ENCODE measurements at regions not wholly inside any gene's neighbourhood (a gene's known extent, or its start where the extent isn't known, plus 50 kb on each side); places are given as distances from the start of the nearest gene placed in this dataset.
"Not testable (repeated sequence)": the region's sequence is repeated elsewhere in the genome, so short reads cannot be mapped to it uniquely, and the experiment has no call there.

DNA sequence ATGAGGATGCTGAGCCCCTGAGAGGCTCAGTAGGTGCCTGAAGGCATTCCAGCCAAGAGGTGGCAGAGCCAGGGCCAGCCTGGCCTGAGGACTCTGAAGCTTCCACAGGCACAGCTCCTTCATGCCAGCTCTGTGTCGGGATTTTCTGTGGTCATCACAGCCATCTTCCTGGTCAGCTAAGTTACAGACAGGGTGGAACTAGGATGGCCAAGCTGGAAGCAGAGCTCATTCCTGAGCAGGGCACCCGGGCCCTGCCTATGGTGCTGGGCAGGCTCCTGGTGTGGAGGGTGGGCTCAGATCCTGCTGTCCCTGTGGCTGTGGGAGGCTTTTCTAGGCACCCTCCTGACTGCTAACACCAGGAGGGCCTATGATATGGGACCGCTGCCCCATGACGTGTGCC, 2882.3 kb downstream of the RPIA start:
- not testable (repeated sequence) for DNase-seq

DNA sequence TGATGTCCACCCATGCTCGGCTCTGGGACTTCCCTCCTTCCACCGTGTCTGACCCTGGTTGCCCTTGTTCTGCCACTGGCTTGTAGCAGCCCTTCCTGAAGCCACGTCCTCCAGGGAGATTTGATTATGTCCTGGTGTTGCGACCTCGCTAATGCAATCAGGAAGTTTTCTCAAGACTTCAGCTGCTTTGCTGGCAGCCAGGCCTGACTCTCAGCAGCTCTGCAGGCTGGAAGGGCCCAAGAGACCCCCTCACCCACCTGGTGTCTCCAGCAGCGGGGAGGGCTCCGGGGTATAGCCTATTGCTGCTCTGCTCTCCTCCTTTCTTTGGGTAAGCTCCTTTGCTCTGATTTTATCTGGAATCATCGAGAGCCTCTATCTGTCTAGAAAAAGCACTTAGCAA, 2882.8 kb downstream of the RPIA start:
- not testable (repeated sequence) for DNase-seq

DNA sequence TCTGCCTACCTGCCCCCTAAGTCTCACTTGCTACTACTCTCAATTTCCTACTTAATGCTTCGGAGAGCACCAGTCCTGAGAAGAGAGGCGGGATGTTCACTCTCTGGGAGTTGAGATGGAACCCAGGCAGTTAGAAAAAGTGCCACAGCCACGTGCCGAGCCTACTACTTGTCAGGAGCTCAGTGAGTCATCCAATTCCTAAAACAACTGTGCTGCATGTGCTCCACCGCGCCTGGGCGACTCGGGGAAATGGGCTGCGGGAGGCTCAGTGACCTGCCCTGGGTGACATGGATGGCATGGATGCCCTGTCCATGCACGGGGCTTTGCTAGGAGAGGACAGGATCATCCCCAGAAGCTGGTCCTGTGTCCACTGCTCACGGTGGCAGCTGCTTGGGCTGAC, 2884.2 kb downstream of the RPIA start:
- DNase-seq, result not testable (repeated sequence)

DNA sequence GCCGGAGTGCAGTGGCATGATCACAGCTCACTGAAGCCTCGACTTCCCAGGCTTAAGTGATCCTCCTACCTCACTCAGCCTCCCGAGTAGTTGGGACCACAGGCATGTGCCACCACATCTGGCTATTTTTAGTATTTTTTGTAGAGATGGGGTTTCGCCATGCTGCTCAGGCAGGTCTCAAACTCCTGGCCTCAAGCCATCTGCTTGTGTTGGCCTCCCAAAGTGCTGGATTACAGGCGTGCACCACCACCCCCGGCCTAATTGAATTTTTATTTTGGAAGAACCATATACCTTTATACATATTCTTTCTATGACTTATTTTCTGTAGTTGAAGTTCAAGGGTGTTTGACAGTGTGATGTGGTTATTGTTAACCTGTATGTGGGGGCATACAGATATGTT, 2885.9 kb downstream of the RPIA start:
- DNase-seq, result not testable (repeated sequence)

DNA sequence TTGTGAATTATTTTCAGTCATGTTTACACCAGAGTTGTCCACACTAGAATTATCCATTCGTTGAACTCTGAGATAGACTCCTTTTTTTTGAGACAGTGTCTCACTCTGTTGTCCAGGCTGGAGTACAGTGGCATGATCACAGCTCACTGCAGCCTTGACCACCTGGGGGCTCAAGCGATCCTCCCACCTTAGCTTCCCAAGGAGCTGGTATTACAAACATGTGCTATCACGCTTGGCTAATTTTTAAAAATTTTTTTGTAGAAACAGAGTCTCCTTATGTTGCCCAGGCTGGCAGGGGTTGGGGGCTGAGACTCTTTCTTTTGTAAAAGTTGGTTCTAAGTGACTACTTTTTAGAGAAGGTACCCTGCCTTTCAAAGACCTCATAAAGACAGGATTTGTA, 2887.2 kb downstream of the RPIA start:
- DNase-seq, result not testable (repeated sequence)

DNA sequence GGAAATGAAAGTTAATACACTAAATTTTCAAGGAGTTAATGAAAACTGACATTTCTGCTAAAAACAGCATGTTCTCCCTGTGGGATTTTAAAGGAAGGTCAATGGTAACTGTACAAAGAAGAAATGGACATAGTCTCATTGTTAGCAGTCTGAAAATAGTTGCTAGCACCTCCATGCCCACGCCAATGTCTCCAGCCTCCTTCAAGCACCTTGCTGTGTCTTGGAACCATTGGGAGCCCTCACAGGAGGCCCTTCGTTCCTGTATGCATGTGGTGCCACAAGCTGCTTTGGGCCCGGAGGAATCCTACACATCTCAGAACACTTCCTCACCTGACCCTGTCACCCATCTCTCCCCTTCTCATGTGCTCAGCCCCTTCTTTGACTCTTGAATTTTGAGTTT, 2888.1 kb downstream of the RPIA start:
- DNase-seq, result not testable (repeated sequence)

DNA sequence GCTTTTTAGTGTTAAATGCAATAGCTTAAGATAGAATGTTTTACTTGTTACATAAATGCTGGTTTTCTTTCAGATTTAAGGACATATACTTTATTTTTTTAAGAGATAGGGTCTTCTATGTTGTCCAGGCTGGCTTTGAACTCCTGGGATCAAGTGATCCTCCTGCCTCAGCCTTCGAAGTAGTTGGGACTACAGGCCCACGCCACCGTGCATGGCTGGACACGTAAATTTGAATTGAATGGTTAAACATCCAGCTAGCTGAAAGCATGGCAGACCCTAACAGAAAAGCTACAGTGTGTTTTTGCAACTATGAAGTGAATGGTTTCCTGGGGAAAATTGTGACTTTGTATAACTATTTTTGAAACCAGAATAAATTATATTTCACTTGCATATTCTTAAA, 2888.6 kb downstream of the RPIA start:
- DNase-seq, result not testable (repeated sequence)

DNA sequence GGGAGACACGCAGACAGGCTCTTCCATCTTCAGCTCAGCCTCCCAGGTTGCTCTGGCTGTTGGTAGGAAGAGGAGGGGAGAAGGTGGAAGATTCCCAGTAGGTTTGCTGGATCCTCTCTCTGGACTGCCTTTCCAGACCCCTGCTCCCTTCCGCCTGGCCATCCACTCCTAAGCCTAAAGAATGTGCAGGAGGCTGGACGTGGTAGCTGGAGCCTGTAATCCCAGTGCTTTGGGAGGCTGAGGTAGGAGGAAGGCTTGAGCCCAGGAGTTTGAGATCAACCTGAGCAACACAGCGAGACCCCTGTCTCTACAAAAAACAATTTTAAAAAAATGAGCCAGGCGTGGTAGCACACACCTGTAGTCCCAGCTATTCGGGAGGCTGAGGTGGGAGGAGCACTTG, 2895.6 kb downstream of the RPIA start:
- DNase-seq, result not testable (repeated sequence)

DNA sequence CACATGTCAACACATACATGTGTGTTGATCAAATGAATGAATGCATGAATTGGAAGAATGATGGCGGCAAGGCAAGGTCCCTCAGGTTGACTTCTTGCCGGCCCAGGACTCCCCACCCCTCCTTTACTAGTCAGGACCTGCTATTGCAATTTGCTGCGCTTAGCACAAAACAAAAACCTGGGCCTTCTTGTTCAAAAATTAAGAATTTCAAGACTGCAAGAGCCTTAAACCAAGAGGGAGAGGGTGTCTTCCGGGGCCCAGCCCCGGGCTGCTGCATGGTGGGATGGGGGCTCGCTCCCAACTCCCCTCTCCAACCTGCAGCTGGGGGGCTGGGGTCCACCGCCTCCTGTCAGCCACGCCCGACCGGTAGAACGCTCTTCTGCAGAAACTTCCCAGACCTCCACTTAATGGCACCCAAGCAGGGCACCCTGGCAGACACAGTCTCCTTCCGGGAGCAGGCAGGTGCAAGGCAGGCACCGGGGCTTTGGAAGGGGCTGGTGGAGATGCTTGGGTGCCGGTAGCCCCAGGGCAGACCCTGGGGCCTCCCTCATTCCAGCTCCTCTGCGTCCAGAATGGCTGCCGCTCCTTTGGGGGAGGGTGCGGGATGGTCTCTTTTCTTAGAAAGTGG, 2896.5 kb downstream of the RPIA start:
- not testable (repeated sequence) for DNase-seq

DNA sequence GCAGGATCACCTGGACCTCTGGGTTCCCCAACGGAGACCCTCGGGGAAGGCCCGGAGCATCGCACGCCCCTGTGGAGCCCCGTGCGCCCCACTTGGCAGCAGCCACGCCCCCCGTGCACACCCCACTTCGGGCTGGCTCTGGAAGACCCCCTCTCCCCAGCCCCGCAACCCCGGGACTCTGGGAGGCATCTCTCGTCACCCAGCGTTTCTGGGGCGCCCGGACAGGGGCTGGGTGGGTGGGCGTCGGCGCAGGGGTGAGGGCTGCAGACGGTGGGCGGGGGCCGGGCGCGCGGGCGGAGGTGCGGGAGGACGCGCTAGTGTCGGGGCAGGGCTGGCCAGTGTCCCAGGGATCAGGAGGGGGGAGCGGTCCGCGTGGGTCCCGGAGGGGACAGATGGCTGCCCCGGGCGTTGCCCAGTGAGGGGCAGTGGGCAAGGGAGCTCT, 2897.3 kb downstream of the RPIA start:
- not testable (repeated sequence) for DNase-seq

DNA sequence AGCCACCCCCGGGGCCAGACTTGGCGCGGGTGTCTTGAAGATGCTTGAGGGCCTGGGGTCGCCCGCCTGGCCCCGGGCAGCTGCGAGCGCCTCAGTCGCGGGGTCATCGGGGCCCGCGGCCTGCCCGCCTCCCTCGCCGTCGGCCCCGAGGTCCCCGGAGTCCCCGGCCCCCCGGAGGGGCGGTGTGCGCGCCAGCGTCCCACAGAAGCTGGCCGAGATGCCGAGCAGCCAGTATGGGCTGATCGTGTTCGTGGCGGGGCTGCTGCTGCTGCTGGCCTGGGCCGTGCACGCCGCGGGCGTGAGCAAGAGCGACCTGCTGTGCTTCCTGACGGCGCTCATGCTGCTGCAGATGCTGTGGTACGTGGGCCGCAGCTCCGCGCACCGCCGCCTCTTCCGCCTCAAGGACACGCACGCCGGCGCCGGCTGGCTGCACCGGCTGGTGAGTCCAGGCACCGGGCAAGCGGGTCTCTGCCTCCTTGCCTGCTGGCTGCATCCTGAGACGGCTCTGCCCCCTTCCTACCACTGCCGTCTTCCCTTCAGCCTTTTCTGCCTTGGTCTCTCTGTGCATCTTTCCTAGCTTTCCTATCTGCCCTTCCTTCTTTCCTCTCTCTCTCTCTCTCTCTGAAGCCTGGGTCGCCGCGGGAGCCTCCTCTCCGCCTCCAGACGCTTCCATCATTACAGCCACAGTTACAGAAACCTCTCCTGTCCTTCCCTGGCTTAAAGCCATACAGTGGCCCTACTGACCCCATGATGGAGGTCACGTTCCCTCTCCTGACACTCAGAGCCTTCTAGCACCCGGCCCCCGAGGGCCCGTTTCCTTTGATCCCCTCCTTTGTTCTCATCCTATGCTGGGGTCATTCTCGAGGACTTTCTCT, 2898.2 kb downstream of the RPIA start:
- not testable (repeated sequence) for DNase-seq

DNA sequence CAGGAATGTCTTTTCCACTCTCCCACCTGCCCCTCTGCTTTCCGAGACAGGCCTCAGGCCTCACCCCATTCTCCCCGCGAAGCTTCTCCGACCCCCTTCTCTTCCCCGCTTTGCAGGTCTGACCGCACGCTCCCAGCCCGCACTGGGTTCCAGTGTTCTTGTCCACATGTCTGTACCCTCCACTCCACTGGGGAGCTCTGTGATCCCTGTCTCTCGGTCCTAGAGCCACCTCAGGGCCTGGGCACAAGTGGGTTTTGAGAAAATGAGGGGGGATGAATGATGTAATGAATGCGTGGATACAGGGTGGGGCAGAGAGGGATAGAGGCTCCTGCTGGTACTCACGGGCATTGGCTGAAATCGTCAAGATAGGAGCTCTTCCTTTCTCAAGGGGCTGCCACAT, 2898.9 kb downstream of the RPIA start:
- DNase-seq, result not testable (repeated sequence)

DNA sequence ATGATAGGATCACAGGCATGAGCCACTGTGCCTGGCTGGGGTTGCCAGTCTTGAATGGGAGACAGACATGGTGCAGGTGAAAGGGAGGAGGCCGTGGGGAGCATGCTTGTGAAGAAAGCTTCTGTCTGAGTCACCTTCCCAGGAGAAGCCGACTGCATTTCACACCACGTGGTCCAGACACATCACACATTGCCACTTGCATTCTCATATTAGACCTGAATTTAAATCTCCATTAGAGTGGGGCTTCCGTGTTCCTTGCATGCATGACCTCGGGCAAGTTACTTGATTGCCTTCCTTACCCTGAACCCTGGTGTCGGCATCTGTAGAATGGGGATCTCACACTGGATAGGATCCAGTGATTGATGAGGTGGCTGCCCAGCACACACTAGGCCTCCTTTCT, 2899.6 kb downstream of the RPIA start:
- DNase-seq, result not testable (repeated sequence)

DNA sequence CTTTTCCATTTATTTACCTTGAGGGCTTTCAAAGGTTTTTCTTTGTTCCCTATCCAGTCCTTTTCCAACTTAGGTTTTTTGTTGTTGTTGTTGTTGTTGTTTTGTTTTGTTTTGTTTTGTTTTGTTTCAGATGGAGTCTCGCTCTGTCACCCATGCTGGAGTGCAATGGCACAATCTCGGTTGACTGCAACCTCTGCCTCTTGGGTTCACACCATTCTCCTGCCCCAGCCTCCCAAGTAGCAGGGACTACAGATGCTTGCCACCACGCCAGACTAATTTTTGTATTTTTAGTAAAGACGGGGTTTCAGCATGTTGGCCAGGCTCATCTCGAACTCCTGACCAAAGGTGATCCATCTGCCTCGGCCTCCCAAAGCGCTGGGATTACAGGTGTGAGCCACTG, 2906.0 kb downstream of the RPIA start:
- not testable (repeated sequence) for DNase-seq

DNA sequence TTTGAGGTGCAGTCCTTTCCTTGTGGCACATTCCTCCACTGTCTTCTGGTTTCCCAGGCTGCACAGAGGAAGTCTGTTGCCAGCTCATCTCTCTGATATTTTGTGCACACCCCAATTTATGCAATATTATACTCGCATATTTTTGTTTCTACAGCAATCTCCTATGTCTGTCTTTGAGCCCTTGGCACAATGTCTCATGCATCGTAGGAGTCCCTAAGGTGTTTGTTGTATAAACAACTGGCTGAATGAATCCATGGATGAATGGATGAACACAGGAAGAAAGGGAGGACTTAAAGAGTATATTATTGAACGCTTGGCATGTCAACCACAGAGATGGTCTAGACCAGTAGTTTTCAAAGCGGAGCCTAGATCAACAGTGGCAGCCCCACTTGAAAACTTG, 2907.0 kb downstream of the RPIA start:
- peak; percentile 67 for DNase-seq

DNA sequence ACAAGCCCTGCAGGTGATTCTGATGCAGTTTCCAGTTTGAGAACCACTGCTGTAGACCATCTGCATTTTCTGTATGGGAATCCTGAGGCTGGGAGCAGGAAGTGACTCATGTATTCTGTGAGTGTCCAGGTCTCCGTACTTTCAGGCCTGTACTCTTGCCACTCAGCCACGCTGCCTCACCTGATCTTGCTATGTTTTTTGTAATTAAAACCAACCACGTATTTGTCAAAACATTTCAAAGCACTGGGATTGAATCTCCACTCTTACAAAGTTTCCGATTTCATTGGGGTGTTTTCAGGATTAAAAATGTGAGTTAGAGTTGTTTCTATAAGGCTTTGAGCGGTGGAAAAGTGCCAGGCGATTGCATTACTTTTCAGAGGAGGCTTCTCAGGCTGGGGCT, 2907.5 kb downstream of the RPIA start:
- DNase-seq, result peak; percentile 19

DNA sequence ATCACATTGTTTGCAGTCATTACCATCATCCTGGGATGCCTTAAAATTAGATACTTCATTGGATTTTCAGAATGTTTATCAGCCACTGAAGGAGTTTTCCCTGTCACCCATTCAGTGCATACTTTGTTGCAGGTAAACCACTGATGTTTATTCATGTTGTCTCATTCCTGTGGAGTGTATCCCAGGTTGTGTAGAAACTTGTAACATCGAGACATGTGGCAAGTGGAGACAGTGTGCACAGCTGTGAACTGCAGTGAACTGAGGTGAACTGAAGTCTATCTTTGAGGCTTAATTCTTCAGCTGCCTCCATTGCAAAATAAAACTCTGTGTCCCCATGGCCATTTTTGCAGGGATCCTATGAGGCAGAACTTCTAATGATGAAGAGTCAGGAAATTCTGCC, 2911.4 kb downstream of the RPIA start:
- DNase-seq, result not testable (repeated sequence)

DNA sequence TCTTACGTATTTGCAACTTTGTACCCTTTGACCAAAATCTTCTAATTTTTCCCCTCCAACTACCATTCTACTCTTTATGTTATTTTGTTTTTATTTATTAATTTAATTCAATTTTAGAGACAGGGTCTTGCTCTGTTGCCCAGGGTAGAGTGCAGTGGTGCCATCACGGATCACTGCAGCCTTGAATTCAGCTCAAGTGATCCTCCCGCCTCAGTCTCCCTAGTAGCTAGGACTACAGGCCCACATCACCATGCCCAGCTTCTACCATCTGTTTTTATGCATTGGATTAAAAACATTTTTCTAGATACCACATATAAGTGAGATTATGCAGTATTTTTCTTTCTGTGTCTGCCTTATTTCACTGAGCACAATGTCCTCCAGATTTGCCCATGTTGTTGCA, 2912.5 kb downstream of the RPIA start:
- not testable (repeated sequence) for DNase-seq

DNA sequence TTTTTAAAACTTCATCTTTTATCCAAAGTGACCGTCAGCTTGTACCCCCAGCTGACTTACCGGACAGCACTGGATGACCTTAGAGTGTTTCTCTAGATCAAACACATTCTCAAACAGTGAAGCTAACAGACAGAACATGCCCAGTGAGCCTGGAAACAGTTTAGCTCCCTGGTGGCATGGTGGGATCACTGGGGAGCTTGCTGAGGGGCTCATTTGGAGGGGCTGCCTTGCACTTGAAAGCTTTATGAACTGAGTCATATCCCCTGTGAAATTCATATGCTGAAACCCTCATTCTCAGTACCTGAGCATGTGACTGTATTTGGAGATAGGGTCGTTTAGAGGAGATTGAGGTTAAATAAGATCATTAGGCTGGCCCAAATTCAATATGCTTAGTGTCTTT, 2913.2 kb downstream of the RPIA start:
- DNase-seq, result not testable (repeated sequence)

DNA sequence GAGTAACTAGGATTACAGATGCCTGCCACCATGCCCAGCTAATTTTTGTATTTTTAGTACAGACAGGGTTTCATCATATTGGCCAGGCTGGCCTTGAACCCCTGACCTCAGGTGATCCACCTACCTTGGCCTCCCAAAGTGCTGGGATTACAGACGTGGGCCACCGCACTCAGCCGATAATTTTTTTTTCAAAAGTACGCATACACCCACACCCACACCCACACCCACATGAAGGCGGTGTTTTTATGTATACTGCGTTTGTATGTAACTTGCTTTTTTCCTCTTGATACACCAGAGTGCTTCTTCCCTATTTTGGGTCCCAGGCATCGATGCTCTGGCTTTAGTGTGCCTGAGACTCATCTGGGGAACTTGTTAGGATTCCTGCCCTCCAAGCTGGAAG, 2932.3 kb downstream of the RPIA start:
- not testable (repeated sequence) for DNase-seq

DNA sequence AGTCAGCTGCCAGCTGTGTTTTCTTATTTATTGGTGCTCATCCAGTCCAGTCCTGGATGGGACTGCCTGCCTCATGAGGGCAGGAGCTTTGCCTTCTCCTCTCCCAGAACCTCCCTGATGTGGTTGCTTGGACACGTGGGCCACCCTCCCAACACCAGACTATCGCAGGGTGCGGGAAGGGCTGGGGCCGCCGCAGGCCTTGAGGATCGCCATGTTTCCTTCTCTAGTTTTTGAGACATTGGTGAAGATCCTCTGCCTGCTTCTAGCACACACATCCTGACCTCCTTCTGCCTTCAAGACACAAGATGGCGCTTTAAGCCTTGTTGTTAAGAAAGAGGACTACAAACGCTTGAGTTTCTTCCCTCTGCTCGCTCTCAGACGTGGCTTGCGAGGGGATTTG, 2937.0 kb downstream of the RPIA start:
- DNase-seq, result not testable (repeated sequence)

DNA sequence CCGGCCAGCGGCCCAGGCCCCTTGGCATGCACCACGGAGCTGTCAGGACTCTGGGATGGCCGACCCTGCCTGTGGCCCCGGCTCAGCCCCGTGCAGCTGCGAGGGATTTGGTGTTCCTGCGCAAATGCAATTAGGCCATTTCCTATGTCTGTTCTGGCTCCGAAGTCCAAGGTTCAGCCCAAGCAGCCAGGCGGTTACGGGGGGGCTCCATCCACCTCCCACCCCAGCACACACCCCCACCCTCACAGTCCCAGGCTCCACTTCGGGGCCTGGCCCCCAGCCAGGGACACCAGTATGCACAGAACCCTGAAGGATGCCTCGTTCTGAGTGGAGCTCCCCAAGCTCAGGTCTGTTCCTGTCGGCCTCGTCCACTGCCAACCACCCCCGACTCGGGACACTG, 2965.7 kb downstream of the RPIA start:
- DNase-seq, result peak; percentile 30

DNA sequence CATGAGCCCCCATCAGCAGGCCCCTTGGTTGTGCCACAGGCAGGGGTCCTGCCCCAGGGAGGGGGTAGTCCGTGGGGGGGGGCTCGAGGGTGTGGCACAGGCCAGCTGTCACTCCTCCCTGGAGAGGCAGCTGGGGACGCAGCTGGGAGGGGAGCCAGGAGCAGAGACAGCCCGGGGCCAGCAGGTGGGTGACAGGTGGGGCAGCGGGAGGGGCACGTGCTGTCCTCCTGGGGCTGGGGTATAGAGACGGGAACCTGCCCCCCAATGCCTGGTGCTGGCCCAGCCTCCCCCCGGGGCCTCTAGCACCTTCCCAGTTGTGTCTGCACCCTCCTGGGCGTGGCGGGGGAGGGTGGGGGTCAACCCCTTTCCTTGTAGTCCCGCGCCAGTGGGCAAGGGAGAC, 2966.9 kb downstream of the RPIA start:
- DNase-seq, result not testable (repeated sequence)

All from fibroblast of skin of back (primary cell).